ENCODE measurements at regions not wholly inside any gene's neighbourhood (a gene's known extent, or its start where the extent isn't known, plus 50 kb on each side); places are given as distances from the start of the nearest gene placed in this dataset.

DNA sequence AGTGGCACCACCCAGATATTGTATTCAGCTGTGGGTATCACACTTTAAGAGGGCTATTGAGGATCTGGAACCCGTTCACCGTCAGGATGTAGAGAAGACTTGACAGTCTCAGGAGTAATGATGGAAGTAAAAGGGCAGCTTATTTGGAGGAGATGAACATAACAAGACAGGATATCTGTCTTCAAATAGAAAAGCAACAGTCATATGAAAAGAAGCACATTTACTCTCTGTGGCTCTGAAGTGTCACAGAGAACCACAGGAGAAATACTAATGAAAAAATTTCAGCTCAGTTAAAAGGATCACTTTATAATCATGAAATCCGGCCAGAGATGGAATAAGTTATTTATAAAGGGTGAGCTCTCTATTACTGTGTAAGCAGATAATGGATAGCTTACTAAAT lies 200.8 kb downstream of the FAM76B start:
- TF ChIP-seq CHD1 (IDR thresholded peaks at IDR 0.05; ENCODE audit: low read depth, low read length): no peak
- no peak for TF ChIP-seq RAD21 (IDR thresholded peaks at IDR 0.05 in 1 of 2, conservative IDR thresholded peaks at IDR 0.05 in 1 of 2; ENCODE audit: low read depth in 2 of 2, low read length in 2 of 2)
- no peak for TF ChIP-seq TBP (IDR thresholded peaks at IDR 0.05; ENCODE audit: low read depth, low read length)
- TF ChIP-seq BCL11A (IDR thresholded peaks at IDR 0.05; ENCODE audit: low read depth in 2 of 2, low read length in 2 of 2): no peak
- TF ChIP-seq SUZ12 (IDR thresholded peaks at IDR 0.05; ENCODE audit: low read length): no peak
- H3K4me3 ChIP-seq (ENCODE audit: extremely low read depth in 1 of 4, insufficient read depth in 2 of 4, low read depth in 3 of 4, low read length in 4 of 4): no peak overlapping the region
- no peaks in the 10 kb centered on the region for H3K36me3 ChIP-seq (ENCODE audit: control insufficient read depth in 2 of 4, insufficient read depth in 4 of 4, low read length in 3 of 4)
- no peak overlapping the region for H3K56ac ChIP-seq (replicated peaks; ENCODE audit: insufficient read length, low read depth, low read length)
- POLR2A ChIA-PET (ENCODE audit: partially characterized antibody): no interaction called here
- no peak overlapping the region for H2AK5ac ChIP-seq (ENCODE audit: low read depth, low read length)
- no peaks in the 10 kb centered on the region for H3K23me2 ChIP-seq (ENCODE audit: low read depth, low read length)
- no peak overlapping the region for H3K14ac ChIP-seq (ENCODE audit: insufficient read length)
- H4K91ac ChIP-seq (replicated peaks; ENCODE audit: insufficient read length, low read length): no peak overlapping the region
- H4K8ac ChIP-seq (ENCODE audit: extremely low read depth, insufficient read depth, low read length): no peak overlapping the region
- H2BK15ac ChIP-seq (ENCODE audit: low read length): no peak overlapping the region
- CTCF ChIA-PET (ENCODE audit: partially characterized antibody): interaction anchor here (0.5 to 1.9 kb wide), 4 partner anchors 42 to 485 kb away, joined by 3 to 5 read pairs (median 3); no protein-coding TSS in a partner anchor
- no peaks in the 10 kb centered on the region for H3K79me1 ChIP-seq (ENCODE audit: low read depth, low read length)
- H3K4me1 ChIP-seq (replicated peaks in 1 of 4; ENCODE audit: control insufficient read depth in 3 of 4, insufficient read depth in 4 of 4, low read length in 3 of 4): peaks cover 0 to 7% (median 2%) of the 10 kb centered on the region in 4 experiments; a peak in 3 of 7 replicates
- 96% methylated on average over 3 of the region's 3 CpGs; no CpG with 5 or more reads in 1 of the 2 experiments for WGBS, 2 experiments (ENCODE audit: extremely low coverage in 1 of 2, insufficient coverage in 1 of 2, insufficient read length in 1 of 2, insufficient replicate concordance in 2 of 2, low coverage in 1 of 2, low lambda C conversion rate in 2 of 2, missing lambda C conversion rate in 1 of 2)
- H3K79me2 ChIP-seq (ENCODE audit: control insufficient read depth in 1 of 2, insufficient read depth in 2 of 2, low read length in 2 of 2): no peaks in the 10 kb centered on the region
- H2AFZ ChIP-seq (ENCODE audit: low read length): no peak overlapping the region
- H3K27me3 ChIP-seq (replicated peaks in 1 of 4; ENCODE audit: control insufficient read depth in 3 of 4, extremely low read depth in 1 of 4, insufficient read depth in 3 of 4, low read length in 3 of 4): no peaks in the 10 kb centered on the region; a peak in 1 of 7 replicates
- no peak overlapping the region for H2BK120ac ChIP-seq (replicated peaks; ENCODE audit: low read depth, low read length)
- no peak overlapping the region for H3K4ac ChIP-seq (replicated peaks; ENCODE audit: insufficient read length, low read depth, low read length)
- H3K9ac ChIP-seq (replicated peaks in 1 of 4; ENCODE audit: extremely low read depth in 1 of 4, low read depth in 3 of 4, low read length in 3 of 4): no peak overlapping the region
- no peak overlapping the region for H2BK5ac ChIP-seq (ENCODE audit: low read depth, low read length)
- H3K27ac ChIP-seq (ENCODE audit: low read depth, low read length): no peak overlapping the region
- H3K18ac ChIP-seq (ENCODE audit: extremely low read depth, low read length): no peak overlapping the region
- H2BK20ac ChIP-seq (ENCODE audit: low read length): no peak overlapping the region
- H4K20me1 ChIP-seq (replicated peaks in 1 of 2; ENCODE audit: control insufficient read depth in 1 of 2, insufficient read depth in 2 of 2, low read length in 2 of 2): no peaks in the 10 kb centered on the region
- FAIRE-seq (no peak), DNase-seq (ENCODE audit: low read depth in 1 of 2, low spot score in 2 of 2) (no peak)
- H3K9me3 ChIP-seq (ENCODE audit: insufficient read depth in 2 of 2, low read depth in 1 of 2, low read length in 1 of 2): no peaks in the 10 kb centered on the region
- no peak overlapping the region for H2BK12ac ChIP-seq (ENCODE audit: low read depth, low read length)
- no peak overlapping the region for H3K4me2 ChIP-seq (ENCODE audit: insufficient read depth in 1 of 2, low read depth in 2 of 2, low read length in 2 of 2)
- no peak overlapping the region for H3K23ac ChIP-seq (ENCODE audit: insufficient read length)
- no peak overlapping the region for H4K5ac ChIP-seq (ENCODE audit: insufficient read length, low read depth, low read length)
